ENCODE measurements at regions not wholly inside any gene's neighbourhood (a gene's known extent, or its start where the extent isn't known, plus 50 kb on each side); places are given as distances from the start of the nearest gene placed in this dataset.

GRCh38 chr12:131258398-131258797 lies 304.7 kb downstream of the ADGRD1 start:
- Histone ChIP-seq H3K4me3 (ENCODE audit: low read depth, low read length) (no peak overlapping the region), H3K27me3 (no peaks in the 10 kb centered on the region), H3K36me3 (no peaks in the 10 kb centered on the region), H3K4me1 (no peaks in the 10 kb centered on the region), H3K9me3 (no peaks in the 10 kb centered on the region)
- TF ChIP-seq, protein P1, sequence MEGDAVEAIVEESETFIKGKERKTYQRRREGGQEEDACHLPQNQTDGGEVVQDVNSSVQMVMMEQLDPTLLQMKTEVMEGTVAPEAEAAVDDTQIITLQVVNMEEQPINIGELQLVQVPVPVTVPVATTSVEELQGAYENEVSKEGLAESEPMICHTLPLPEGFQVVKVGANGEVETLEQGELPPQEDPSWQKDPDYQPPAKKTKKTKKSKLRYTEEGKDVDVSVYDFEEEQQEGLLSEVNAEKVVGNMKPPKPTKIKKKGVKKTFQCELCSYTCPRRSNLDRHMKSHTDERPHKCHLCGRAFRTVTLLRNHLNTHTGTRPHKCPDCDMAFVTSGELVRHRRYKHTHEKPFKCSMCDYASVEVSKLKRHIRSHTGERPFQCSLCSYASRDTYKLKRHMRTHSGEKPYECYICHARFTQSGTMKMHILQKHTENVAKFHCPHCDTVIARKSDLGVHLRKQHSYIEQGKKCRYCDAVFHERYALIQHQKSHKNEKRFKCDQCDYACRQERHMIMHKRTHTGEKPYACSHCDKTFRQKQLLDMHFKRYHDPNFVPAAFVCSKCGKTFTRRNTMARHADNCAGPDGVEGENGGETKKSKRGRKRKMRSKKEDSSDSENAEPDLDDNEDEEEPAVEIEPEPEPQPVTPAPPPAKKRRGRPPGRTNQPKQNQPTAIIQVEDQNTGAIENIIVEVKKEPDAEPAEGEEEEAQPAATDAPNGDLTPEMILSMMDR (IDR thresholded peaks at IDR 0.05; ENCODE audit: low read depth, low read length), result no peak
- DNase-seq, result no peak

DNA sequence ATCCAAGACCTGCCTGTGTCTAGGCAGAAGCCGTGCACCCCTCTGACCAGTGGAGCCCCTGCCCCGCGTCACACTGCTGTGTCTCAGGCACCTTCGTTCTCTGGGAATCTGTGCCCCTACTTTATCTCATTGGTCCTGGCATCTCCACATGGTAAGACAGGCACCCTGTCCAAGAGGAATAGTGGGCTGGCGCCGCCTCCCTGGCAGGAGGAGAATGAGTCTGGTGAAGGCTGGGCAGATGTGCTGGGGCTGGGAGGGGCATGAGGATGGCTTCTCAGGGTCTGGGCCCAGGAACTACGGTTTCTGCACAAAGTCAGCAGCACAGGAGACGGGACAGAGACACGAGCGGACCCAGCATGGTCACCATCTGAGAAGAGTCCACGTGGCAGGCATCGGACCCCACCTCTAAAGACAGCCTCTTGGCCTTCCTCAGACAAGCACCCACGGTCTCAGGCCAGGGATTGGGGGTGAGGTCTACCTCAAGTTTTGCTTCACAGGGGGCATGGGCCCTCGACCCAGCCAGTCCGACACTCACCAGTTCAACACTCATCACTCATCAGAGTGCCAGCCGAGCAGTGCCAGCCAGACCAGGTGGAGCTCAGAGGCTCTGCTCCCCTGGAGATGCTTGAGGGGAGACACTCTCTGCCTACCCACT lies 306.7 kb downstream of the ADGRD1 start:
- no peaks in the 10 kb centered on the region for H3K9me3 ChIP-seq
- H3K36me3 ChIP-seq, result no peaks in the 10 kb centered on the region
- H3K4me1 ChIP-seq, result no peaks in the 10 kb centered on the region
- H3K27me3 ChIP-seq, result no peaks in the 10 kb centered on the region
- H3K4me3 ChIP-seq (ENCODE audit: low read depth, low read length), result no peak overlapping the region
- TF ChIP-seq, protein P1 (IDR thresholded peaks at IDR 0.05; ENCODE audit: low read depth, low read length), result no peak
- DNase-seq, result no peak

- Histone ChIP-seq H3K9me3 (no peaks in the 10 kb centered on the region), H3K36me3 (no peaks in the 10 kb centered on the region), H3K4me1 (no peaks in the 10 kb centered on the region), H3K27me3 (no peaks in the 10 kb centered on the region), H3K4me3 (ENCODE audit: low read depth, low read length) (no peak overlapping the region)
- TF ChIP-seq, protein P1 (IDR thresholded peaks at IDR 0.05; ENCODE audit: low read depth, low read length), result no peak
- no peak for DNase-seq
These were observed 307.2 kb downstream of the ADGRD1 start for GRCh38 chr12:131260954-131261353.

GRCh38 chr12:131261906-131262305 lies 308.2 kb downstream of the ADGRD1 start:
- TF ChIP-seq, protein P1 (IDR thresholded peaks at IDR 0.05; ENCODE audit: low read depth, low read length), result no peak

GRCh38 chr12:131263626-131264025 lies 309.9 kb downstream of the ADGRD1 start:
- H3K9me3 ChIP-seq, result no peaks in the 10 kb centered on the region
- H3K4me1 ChIP-seq, result no peaks in the 10 kb centered on the region
- H3K4me3 ChIP-seq (ENCODE audit: low read depth, low read length), result no peak overlapping the region
- no peak for DNase-seq
- TF ChIP-seq, protein P1 (IDR thresholded peaks at IDR 0.05; ENCODE audit: low read depth, low read length), result no peak
- no peaks in the 10 kb centered on the region for H3K27me3 ChIP-seq
- H3K36me3 ChIP-seq, result no peaks in the 10 kb centered on the region

More at GRCh38 chr12:131261906-131262305, 308.2 kb downstream of the ADGRD1 start:
- no peaks in the 10 kb centered on the region for H3K36me3 ChIP-seq
- H3K4me1 ChIP-seq, result no peaks in the 10 kb centered on the region
- no peak for DNase-seq
- H3K9me3 ChIP-seq, result no peaks in the 10 kb centered on the region
- H3K4me3 ChIP-seq (ENCODE audit: low read depth, low read length), result no peak overlapping the region
- no peaks in the 10 kb centered on the region for H3K27me3 ChIP-seq

- no peak overlapping the region for H3K4me3 ChIP-seq (ENCODE audit: low read depth, low read length)
- H3K36me3 ChIP-seq, result no peaks in the 10 kb centered on the region
- 0 out of 2 replicates have a peak, but pooled peaks cover under 1% of the 10 kb centered on the region for H3K4me1 ChIP-seq
- no peak for DNase-seq
- TF ChIP-seq, protein P1 (IDR thresholded peaks at IDR 0.05; ENCODE audit: low read depth, low read length), result no peak
- no peaks in the 10 kb centered on the region for H3K9me3 ChIP-seq
- no peaks in the 10 kb centered on the region for H3K27me3 ChIP-seq
These were observed 310.9 kb downstream of the ADGRD1 start for GRCh38 chr12:131264635-131265034.

Data from BE2C (cell line).